GM19452 (cell line): ENCODE measurements at regions not wholly inside any gene's neighbourhood (a gene's known extent, or its start where the extent isn't known, plus 50 kb on each side); places are given as distances from the start of the nearest gene placed in this dataset.

Experiments used
- ATAC-seq: cut with Tn5 transposase; IDR thresholded peaks from one replicate; pipeline ENCODE4 v1.9.1; 2021; ENCODE audit not compliant: unreplicated experiment

DNA sequence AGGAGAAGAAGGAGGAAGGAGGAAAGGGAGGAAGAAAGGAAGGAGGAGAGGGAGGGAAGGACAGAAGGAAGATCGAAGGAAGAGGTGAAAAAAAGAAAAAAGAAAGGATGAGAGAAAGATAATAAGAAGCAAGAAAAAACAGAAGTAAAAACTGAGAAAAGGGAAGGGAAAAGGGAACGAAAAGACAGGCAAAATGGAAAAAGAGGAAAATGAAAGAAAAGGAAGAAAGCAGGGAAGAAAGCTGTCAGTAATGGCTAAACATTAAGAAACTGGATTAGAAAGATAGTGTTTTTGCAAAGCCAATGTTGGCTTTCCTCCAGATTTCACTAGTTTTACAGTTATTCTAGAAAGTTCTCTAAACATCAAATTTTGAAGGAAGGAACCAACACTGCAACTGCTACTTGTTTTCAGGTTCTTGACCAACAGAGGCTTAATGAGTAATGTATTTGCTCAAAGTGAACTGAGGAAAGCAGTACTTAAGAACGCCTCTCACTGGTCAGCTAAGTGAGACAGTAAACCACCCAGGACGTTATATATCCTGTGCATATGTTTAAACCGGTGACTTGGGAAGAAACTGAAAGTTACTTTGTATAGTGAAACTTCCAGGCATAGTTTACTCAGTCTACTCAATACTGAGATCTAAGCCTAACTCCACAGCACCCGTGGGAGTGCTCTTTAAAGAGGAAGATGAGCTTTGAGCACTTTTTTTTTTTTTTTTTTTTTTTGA lies 286.2 kb upstream of the TRIB2 start:
- ATAC-seq = peak; percentile 100

DNA sequence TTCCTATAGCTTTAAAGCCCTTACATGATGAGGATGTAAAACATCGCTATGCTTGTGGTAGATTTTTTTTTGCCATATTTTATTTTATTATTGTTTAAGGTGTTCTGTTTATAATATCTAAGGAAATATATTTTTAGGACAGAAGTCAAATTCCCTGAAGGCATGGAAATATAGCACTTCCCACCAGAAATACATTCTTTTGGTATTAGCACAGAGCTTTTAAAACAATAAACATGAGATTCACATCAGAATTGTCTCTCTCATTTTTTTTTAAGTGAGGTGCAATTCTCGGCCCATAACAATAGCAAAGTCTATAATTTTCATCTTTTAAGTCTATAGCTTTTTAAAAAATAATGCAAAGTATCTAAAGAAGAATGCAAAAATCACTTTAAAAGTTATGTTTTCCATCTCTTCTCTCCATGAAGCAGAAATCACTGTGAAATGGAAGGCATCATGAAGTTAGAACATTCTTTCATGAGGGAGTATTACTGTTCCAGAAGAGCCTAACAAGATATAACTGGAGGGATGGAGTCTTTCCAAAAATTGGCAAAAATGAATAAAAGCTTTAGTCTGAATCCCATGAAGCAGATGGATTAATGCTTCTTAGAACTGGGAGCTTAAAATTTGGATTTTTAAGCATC lies 283.6 kb upstream of the TRIB2 start:
- no peak for ATAC-seq

DNA sequence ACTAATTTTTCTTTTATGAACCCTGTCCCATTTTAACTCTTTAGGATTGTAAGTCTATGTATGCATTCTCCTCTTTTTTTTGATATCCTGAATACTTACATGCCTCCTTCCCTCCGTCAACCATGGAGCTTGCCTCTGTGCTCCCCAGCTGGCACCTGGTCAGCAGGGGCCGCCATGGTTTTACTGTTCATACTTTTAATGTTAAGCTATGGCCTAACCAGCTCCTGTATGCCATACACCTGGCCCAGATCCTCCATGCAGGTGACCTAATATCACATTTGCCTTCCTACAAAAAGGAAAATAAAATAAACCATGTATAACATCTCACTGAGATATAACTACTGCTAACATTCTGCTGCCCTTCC lies 283.1 kb upstream of the TRIB2 start:
- ATAC-seq = no peak

DNA sequence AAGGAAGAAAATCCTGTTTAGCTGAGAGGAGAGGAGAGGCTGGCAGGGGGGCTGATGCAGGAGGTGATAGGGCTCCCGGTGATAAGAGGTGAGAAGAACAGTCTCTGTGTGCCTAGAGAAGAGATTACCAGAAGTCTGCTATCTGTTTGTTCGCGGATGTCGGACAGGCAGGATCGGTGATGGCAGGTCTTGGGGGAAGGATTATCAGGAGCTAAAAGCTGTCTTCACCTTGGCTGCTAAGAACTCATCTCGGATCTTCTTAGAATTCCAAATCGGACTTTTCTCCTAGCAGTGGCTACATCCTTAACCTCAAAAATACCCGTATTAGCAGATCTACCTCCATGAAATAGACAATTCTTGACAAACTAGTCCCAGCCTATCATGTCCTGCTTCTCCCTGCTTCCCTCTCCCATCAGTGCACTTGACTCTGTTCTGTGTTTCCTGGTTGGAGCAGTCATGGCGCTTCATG lies 282.1 kb upstream of the TRIB2 start:
- no peak for ATAC-seq

DNA sequence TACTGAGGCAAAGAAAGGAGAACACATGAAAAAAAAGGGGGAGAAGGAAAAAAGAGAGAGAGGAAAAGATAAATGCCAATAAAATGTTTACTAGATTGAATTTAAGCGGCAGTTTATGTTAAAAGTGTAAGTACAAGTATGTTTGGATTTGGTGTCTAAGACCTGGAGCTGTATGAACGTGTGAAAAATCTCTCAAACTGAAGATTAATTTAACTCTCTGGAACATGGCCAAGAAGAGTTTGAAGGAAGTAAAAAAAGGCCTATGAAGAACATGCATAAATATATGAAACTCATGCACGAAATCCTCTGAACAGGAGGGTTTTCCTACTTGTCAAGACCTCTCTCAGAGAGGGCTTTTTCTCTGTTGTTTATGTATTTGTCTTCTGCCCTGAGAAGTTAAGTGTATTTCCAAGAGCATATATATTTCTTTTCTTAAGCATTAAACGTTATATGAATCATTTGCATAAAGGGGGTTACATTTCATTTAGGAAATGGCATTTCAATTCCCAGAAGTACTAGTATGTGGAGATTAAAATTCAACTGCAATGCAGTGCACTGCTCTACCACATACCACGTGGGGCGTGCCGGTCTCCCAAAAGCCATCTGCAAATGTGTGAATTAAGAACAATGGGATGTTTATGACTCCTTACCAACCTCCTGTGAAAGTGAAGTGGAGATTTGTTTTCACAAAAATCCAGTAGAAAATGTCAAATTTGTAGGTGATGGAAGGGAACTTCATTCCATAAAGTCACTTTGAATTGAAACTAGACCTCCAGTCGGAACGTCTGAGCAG lies 281.1 kb upstream of the TRIB2 start:
- ATAC-seq = no peak

DNA sequence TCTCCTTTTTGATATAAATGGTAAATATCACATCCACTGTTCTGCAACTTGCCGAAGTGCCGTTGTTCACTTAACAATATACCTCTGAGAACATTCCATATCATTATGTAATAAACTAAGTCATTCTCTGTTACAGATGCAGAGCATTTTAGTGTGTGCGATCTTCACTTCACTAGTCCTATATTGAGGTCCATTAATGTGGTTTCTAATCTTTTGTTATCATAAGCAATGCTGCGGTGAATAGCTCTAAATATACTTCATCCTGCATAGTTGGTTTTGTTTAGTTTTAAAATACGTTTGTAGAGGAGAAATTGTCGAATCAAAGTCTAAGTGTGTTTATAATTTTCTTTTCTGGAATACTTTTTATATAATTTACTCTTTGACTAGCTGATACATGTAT lies 280.3 kb upstream of the TRIB2 start:
- ATAC-seq = no peak

DNA sequence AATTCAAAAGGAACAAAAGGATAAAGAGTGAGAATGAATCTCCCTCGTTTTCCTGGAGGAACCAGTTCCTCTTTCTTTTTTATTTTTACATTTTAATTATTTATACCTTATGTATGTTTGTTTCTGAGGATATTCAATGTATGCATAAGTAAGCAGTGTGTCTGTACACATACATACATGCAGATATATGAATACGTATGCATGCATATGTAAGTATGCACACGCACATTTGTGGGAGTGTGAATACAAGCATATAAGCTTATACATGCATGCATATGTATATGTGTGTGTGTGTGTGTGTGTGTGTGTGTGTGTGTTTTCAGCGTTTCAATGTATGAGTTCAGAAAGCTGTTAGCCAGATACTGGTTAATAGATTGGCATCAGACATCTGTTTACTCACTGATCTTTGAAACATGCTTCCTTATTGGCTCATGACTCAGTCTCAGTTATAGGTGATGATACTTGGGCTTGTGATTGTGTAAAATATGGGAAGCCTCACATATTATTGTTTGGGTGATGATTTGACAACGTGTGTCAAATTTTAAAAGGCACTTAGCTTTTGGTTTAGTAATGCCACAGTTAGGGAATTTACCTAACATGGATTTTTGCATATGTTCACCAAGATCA lies 279.7 kb upstream of the TRIB2 start:
- ATAC-seq = no peak

DNA sequence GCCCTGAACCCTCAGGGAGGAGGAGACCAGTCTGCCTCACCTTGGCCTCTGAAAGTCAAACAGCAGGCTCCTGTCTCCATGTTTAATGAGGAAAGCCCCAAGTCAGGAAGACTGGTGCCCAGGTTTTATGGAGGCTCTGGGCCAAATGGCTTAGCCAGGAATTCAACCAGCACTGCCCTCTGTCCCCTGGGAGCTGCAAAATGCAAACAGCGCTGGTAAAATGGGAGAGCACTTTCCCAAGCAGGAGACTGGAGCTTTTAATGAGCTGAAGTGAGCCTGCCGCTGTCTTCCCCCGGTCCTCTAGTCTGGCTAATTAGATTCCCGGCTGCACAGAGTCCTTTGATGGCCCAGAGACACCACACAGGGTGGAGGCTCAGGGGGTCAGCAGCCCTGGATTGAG lies 276.0 kb upstream of the TRIB2 start:
- no peak for ATAC-seq

DNA sequence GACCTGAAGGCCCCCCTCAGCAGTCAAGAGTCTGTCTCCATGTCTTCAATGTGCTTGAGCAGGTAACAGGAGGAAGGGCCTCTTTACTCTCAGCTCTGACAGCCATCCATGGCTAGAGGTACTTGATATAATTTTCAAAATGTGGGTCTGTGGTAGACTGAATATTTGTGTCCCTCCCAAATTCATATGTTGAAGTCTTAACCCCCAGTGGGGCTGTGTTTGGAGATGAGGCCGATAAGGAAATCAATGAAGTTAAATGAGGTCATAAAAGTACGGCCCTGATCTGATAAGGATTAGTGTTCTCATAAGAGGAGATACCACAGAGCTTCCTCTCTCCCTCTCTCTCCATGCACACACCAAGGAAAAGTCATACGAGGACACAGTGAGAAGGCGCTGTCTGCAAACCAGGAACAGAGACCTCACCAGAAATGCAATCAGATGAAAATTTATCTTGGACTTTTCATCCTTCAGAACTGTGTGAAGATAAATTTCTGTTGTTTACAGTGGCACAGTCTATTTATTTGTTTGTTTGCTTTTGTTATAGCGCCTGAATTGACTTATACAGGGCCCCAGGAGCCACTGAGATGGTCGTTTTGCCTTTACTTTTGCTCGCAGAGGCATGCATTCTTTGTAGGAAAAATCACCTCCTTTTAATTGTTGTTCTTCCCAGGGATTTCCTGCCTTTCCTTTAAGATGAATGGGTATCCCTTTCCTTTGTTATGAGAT lies 274.8 kb upstream of the TRIB2 start:
- no peak for ATAC-seq

DNA sequence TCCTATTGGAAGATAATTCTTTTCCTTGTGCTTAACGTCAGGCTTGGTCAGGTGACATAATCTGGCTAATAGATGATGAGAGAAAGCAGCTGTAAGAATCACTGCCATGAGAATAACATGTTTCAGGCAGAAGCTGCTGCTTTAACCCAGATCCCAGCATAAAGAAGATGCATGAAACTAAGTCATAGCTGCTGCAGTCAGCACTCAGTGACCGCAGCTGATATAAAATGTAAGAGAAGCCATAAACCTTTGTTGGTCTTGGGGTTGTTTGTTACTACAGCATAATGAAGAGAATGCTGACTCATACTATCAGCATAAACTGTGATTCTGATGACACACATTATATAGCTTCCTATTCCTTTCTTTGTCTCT lies 274.3 kb upstream of the TRIB2 start:
- no peak for ATAC-seq

DNA sequence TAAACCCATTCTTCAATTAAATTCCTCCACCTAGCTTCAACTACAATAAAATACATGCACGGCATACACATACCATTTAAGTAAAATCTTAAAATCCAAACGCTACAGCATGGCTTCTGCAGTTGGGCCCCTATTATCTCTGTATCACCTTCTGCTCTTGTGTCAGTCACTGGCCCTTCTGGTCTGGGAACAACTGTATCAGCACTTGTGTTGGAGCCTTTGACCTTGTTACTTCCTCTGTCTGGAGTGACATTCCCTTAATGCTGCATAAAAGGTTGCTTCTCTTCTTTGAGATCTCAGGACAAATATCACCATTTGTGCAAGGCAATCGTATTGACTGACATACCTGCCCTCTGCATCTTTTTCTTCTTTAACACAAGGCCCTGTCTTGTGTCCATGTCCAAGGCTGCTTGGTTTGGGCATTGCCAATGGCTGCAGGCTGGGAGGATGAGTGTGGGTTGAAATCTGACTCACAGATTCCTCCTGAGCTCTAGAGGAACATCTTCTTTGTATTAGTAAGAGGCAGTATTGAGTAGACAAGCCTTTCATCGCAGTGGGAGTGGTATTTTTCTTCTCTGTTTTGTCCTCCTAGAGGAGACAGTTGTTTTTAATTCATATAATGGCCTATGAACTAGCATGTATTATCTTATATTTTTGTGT lies 267.8 kb upstream of the TRIB2 start:
- ATAC-seq = no peak

DNA sequence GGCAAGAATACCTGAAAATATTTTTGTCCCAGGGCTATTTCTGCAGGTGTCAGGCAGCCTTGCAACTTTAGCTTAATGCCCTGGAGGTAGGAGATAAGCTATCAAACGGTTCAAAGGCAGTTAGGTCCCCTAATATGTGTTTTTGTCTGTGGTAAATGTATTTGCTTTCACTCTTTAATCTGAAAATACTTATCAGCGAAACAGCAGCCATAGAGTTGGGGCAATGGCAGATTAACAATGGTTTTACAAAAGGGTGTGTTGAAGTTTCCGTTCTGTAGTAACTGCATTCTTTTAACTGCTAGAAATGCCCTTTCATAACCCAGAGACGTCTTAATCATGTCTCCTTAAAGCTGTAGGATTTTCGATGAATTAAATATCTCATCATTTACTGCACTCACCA lies 265.0 kb upstream of the TRIB2 start:
- no peak for ATAC-seq

DNA sequence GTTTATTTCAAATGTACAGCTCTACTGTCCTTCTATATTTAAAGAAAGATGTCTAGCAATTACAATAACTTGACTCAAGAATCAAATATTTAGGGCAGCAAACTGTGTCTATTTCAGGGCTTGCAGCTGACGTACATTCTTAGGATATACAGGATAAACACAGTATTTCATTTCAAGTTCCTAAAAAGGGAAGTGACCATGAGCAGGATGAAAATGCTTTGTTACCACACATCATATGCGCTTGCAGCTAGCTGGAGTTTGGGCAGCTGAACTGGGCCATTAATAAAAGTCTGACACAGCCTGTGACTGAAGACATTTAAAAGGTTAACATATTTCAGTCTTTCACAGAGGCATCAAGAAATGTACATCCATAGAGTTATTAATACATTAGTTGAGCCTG lies 264.6 kb upstream of the TRIB2 start:
- ATAC-seq = no peak

DNA sequence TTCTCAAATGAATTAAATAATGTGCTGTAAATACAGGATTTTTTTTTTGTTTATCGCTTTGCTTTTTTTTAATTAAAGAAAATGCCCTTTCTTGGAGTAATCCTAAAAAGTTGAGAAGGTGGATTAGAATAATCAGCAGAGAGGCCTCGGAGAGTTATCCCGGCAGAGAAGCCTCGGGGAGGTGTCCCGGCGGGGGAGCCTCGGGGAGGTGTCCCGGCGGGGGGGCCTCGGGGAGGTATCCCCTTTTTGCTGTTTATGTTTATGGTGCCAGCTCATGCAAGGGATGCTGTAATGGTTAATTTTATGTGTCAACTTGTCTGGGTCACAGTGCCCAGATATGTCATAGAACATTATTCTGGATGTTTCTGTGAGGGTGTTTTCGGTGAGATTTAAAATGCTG lies 263.0 kb upstream of the TRIB2 start:
- ATAC-seq = no peak

DNA sequence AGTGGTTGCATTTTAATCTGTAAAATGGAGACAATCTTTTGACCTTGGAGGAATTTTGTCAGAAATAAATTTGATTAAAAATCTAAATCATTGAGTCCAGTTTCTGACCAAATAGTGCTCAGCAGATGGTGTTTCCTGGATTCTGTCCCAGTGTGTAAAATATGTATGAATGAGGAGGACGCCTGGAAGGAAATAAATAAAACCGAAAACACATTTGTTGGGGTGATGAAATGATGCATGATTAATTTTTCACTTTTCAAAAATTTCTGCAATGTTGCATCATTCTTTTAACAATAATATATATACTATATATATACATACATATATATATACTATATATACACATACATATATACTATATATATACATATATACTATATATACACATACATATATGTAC lies 261.1 kb upstream of the TRIB2 start:
- no peak for ATAC-seq

DNA sequence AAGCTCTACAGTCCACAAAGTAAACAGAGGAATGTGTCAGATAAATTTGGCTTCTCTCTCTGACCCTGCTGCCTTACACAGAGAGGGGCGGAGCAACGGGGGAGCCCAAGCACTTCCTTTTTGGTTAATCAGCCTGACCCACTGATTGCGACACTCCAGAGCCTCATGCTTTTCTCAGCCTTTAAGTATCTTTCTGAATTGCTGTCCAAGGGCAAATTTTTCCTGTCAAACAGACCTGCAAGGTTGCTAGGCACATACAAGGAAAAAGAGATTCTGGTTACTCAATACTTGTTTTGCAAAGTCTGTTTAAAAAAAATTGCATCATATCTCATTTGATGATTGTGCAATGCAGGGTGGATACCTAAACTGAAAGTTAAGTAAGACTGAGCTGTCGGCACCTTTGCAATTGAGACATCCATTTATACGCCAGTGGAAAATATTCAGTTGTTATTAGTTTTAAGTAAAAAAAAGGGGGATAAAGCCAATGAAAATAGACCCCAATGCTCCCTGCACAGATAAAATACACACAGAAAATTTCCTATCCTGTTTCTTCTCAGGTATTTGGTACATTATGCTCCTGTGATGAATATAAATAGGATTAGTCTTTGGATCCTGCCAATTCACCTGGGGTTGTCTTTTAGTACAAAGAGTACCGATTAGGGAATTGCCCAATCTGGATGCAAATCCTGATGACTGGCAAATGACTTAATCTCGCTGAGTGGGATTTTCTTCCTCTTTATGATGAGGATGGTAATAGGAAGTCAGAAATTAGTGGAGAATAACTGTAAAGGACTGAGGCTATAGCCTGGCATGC lies 260.2 kb upstream of the TRIB2 start:
- peak; percentile 97 for ATAC-seq

DNA sequence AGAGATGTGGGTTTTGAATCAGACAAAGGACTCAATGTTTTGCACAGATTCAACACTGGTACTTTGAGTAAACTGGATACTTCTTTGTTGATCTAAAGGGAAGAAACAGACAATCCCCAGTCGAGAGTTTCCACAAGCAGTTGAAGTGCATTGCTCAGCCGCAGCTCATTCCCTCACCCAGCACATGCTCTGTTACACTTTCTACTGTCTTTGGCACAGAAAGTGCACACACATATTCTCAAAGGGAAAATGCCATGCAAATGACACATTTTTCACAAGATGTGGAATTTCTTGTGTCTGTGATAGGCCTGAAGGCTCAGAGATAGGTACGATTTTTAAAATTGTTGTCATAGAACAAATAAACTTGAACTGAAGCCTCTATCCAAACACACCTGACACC lies 258.9 kb upstream of the TRIB2 start:
- ATAC-seq = no peak

DNA sequence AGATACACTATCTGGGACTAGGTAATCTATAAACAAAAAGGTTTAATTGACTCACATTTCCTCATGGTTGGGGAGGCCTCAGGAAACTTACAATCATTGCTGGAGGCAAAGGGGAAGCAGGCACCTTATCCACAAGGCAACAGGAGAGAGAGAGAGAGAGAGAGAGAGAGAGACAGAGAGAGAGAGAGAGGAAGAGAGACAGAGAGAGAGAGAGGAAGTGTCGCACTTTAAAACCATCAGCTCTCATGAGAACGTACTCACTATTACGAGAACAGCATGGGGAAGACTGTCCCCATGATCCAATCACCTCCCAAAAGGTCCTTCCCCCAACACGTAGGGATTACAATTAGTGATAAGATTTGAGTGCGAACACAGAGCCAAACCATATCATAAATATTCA lies 253.5 kb upstream of the TRIB2 start:
- ATAC-seq = no peak

DNA sequence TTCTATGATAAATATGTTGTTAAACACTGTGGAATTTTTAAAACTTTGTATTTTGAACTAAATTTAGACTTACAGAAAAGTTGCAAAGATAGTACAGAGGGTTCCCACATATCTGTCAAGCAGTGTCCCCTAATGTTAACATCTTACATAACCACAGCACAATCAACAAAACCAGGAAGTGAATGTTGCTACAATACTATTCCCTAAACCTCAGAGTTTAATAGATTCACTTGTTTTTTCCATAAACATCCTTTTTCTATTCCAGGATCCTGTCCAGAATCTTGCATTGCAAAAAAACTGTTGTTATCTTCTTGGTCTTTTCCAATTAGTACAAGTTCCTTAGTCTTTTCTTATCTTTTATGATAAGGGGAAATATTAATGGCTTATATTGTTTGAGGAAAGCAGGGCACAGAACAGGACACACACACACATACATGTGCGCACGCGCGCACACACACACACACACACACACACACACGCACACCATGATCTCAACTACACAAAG lies 251.1 kb upstream of the TRIB2 start:
- no peak for ATAC-seq

DNA sequence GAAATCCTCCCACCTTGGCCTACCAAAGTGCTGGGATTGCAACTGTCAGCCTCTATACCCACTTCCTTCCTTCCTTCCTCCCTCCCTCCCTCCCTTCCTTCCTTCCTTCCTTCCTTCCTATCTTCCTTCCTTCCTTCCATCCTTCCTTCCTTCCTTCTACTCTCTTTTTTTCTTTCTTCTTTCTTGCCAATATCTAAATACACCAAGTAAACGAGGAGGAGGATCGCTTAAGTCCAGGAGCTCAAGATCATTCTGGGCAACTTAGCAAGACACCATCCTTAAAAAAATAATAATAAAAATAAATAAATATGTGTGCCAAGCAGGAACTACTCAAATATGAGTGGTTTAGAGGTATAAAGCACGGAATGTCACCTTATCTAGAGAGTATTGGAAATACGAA lies 249.4 kb upstream of the TRIB2 start:
- no peak for ATAC-seq
